ENCODE measurements at regions not wholly inside any gene's neighbourhood (a gene's known extent, or its start where the extent isn't known, plus 50 kb on each side); places are given as distances from the start of the nearest gene placed in this dataset.
"Not testable (repeated sequence)": the region's sequence is repeated elsewhere in the genome, so short reads cannot be mapped to it uniquely, and the experiment has no call there.

DNA sequence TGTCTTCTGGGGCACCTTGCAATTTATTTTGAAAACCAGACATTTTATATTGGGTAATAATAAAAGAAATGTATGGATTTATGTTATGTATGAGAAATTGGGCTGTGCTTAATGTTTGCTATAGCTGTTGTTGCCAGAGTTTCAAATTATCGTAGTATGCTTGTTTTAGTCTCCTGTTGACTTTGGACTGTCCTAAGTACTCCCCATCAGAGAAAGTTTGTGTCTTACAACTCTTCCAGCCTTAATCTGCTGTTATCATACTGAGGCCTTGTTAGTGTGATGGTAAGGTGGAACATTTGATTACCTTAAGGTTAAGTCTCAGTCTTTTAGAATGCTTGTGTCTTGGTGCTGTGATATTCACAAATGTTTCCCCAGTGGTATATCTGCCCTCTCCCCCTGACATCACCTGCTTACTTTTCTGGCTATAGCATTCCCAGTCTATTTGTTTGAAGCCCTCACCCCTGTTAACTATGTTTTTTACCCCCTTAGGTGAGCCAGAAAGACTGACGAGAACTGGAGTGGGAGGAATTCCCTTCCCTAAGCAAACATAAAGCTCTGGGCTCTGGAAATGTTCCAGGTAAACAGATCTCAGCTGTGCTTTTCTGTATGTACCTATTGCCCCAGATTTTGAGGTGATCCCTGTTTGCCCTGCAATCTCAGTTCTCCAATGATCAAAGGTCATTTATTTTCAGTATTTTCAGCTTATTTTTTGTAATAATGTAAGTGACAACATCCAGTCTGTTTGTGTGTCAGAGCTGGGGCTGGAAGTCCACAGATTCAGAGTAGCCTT lies 581.1 kb upstream of the CITED2 start:
- DNase-seq (ENCODE audit: low read depth), result no peak

DNA sequence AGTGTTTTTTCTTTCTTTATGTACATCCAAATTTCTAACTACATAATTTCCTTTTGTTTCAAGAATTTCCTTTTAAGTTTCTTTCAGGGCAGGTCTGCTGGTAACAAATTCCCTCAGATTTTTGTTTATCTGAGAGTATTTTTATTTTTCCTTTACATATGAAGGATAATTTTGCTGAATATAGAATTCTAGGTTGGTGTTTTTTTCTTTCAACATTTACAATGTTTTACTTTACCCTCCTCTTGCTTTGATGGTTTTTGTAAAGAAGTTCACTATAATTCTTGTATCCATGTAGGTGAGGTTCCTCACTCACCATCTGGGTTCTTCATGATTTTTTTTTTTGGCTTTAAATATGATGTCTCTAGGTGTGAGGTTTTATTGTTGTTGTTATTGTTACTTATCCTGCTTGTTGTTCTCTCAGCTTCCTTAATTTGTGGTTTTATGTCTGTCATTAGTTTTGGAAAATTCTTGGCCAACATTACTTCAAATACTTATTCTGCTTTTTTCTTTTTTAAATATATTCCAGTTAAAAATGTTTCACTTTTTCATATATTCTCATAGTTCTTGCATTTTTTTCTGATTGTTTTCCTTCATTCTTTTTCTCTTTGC lies 580.1 kb upstream of the CITED2 start:
- no peak for DNase-seq (ENCODE audit: low read depth)

DNA sequence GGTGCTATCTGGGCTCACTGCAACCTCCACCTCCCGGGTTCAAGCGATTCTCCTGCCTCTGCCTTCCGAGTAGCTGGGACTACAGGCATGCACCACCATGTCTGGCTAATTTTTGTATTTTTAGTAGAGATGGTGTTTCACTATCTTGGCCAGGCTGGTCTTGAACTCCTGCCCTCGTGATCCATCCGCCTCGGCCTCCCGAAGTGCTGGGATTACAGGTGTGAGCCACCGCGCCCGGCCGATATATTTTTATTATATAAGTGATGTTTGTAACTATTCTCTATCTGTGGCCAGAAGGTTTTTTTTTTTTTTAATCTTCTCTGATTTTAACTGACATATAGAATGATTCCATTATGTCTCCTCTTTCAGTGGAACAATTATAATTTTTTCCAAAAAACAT lies 579.3 kb upstream of the CITED2 start:
- not testable (repeated sequence) for DNase-seq (ENCODE audit: low read depth)

DNA sequence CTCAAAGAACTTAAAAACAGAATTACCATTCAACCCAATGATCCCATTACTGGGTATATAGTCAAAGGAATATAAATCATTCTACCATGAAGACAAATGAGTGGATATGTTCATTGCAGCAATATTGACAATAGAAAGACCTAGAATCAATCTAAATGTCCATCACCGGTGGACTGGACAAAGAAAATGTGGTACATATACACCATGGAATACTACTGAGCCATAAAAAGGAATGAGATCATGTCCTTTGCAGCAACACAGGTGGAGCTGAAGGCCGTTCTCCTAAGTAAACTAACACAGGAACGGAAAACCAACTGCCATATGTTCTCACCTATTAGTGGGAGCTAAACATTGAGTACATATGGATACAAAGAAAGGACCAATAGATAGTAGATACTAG lies 576.7 kb upstream of the CITED2 start:
- DNase-seq (ENCODE audit: low read depth), result no peak

DNA sequence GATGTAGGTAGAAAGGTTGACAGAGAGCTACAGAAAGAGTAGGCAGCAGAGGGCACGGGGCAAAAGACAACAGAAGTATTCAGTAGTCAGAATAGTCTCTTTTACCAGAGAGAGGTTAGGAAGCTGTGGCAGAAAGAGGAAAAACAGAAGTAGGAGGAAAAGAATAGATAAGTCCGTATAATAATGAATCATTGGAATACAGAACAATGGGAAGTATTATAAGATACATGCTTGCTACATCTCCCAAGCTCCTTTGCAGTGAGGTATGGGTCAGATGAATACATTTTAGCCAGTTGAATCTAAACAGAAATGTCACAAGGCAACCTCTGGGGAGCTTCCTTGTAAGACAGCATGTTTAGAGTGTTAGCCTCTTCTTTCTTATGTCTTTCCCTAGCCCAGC lies 570.5 kb upstream of the CITED2 start:
- DNase-seq (ENCODE audit: low read depth), result no peak

DNA sequence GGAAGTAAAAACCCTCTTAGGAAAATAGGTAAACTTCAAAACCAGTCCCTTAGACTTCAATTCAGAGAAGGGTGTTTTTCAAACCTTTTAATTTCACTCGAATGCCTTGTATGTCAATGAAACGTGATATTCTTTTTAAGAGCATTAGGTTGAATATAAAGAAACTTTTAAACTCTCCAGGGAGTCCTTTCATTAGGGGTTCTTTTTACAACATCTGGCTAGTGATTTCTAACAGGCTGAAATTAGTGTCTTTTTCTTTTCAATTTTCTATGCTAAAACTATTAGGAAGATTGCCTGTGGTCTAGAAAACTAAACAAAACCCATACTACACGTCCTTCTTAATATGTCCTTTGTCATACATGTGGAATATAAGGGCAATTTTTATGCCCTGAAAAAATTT lies 569.7 kb upstream of the CITED2 start:
- DNase-seq (ENCODE audit: low read depth), result no peak

DNA sequence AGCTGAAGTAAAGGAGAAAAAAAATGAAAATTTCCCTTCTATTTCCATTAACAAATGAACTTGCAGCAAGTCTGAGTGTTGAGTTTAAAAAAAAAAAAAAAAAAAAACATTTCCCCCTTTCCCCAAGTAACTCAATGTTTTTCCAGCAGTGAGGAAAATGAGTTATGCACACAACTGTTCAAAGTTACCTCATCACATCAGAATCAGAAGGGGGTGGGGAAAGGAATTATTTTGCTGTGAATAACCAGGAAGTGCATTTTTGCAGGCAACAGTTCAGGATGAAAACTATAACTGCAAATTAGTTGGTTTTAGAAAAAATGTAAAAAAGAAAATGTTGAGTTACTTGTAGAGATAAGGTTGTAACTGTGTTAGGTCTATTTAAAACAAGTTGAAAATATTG lies 568.9 kb upstream of the CITED2 start:
- no peak for DNase-seq (ENCODE audit: low read depth)

DNA sequence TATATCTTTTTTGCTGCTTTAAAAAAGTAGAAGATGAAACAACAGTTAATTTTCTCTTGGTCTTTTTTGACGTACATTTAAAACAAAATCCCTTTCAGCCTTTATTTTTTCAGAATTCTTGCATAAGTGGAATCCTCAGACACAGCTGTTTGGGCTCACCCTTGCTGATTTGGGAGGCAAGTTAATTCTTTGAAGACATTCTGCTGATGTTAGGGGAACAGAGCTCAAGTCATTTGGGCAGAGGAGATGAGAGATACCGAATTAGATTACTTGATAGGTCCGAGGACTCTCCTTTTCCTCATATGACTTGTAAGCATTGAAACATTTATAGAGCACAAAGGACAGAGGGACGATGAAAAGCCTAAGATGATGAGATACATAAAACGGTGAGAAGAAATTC lies 567.9 kb upstream of the CITED2 start:
- DNase-seq (ENCODE audit: low read depth), result no peak

DNA sequence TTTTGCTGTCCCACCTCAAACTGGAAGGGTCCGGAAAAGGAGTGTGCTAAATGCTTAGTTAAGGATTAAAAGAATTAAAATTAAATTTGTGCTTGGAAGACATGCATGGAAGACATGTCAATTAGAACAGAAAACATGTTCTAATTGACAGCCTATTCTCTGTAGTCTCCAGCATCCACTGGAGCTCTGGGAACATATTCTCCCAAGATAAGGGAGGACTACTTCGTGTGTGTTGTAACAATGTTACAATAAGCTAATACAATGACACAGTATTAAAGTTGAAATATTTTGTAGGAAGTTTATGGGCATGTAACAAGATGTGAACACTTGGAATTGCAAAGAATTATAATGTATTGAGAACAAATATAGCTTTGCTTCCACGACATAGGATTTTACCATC lies 567.4 kb upstream of the CITED2 start:
- DNase-seq (ENCODE audit: low read depth), result no peak

DNA sequence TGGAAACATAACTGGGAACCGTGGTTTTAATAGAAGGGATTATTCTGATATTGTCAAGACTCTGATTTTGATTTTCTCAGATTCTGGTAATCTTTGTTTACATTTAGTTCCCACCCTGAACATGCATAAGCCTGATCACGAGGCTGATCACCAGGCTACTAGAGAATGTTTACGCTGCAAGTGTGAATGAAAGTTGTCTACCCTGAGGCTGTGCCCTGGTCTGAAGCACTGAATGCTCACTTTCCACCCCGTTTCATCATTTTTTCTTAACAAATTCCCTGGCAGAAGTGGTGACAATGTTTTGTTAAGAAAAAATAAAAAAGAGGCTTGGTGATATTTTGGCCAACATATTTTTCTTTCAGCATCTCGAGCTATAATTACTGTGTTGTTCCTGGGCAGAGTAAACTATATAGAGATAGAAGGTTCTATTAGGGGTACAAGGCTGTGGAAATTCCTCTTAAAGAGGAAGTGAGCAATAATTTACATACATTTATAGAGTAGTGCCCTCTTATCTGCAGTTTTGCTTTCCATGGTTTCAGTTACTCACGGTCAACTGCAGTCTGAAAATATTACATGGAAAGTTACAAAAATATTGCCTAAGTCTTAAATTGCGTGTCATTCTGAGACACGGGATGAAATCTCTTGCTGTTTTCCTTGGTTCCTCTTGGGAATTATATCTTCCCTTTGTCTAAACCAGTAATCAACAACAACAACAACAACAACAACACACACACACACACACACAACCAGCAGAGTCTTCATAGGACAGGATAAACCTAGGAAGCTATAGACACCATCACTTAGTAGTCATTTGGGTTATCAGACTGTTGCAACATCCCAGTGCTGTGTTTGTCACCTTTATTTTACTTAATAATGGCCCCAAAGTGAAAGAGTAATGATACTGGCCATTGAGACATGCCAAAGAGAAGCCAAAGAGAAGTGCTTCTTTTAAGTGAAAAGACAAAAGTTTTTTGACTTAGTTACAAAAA lies 566.6 kb upstream of the CITED2 start:
- no peak for DNase-seq (ENCODE audit: low read depth)

DNA sequence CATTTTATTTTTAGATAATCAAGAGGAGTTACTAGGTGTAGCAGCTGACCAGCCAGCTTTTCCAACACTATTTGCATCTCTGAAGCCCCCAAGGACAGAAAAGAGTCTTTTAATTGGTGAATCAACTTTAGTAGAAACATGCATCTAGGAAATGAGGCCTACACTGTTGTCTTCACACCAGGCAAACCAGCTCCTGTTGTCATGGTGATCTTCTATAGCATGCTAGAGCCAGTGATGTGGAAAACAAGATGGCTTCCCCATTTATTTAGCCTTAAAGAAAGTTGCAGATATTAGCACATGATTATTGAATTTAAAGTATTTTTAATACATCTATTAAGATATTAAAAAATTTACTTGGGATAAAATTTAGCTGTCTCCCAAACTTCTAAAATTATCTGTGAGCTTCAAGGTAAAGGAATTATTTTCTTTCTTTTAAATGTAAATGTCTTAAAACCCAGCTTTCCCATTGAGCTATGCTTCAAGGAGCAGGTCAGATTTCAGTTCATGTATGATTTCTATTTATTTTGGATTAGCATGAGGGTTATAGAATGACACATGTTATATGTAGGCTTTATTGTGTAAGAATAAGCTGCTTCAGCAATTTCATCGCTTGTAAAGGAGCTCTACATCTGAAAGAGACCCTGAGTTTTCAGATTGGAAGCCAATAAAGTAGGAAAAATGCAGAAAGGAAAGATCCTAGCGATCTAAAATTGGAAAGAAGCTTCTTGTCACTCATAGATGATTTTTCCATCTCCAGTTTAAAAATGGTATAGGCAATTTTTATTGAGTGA lies 564.9 kb upstream of the CITED2 start:
- no peak for DNase-seq (ENCODE audit: low read depth)

DNA sequence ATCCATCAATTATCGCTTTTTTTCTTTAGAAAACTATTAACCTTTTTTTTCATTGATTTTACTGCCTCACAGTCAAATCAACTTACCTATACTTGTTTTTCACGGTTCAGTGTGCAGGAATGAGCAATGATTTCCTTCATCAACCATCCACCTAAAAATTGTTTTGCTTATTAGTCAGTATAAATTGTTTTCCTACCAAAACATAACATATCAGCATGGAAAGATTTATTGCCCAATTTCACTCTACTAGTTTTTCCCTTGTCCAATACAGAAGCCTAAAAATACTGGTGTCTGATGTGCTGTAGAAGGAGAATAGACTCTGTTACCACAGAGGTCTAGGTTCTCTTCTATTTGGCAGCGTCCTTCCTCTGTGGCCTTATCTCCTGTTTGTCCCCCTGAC lies 558.2 kb upstream of the CITED2 start:
- DNase-seq (ENCODE audit: low read depth), result no peak

DNA sequence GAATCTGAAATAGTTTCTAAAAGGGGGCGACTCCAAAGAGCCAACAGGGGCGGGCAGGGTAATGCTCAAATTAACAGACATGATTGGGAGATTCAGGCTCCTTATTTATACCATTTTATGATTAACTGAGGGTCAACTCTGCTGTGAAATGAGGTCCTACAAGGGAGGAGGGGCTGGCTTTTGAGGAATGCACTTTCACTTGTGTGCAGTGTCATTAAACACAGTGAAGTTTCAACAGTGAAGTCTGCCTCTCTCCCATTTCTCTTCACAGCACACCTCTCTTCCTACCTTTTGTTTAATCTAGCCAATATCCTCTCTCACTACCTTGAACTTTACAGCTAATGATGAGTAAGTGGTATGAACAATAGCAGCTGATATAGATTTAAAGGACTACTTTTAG lies 557.3 kb upstream of the CITED2 start:
- DNase-seq (ENCODE audit: low read depth), result no peak

DNA sequence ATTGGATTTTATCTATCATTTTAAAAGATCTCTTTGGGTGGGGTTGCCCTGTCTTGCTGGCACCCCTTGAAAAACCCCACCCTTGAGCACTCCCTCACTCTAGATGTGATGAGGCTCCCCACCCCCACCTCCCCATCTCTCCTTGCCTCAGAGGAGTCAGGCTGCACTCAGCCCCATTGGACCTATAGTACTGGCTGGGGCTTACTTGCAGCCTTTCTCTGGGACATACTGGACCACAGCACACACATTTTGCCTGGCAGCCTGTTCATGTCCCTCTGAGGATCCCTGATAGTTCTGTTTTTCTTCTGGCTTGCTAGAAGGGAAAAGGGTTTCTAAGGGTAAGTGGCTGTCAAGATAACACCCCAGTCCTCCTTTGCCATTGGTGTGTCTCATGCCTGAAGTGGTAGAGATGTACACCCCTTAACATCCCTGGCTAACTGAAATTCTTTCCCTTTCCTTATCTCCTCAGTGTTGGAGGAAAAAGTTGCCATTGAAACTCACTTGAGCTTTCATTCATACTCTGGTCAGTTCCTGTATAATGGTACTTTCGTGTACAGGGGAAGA lies 553.4 kb upstream of the CITED2 start:
- DNase-seq (ENCODE audit: low read depth), result no peak

DNA sequence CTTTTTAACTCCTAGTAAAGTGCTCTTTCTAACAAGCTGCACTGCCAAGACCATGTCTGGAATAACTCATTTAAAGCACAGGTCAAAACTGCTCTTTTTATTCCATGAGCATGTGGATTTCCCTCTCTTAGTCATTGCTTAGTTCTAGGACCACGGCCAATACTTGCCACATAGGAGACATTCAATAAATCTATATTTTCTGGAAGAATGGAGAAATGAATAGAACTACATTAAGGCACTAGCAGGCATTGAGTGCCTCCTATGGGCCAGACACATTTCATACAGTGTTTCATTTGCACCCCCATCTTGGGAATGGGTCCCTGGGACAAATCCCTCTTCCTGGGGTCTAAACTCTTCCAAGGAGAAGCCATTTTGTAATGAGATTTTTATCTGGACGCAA lies 552.8 kb upstream of the CITED2 start:
- no peak for DNase-seq (ENCODE audit: low read depth)

DNA sequence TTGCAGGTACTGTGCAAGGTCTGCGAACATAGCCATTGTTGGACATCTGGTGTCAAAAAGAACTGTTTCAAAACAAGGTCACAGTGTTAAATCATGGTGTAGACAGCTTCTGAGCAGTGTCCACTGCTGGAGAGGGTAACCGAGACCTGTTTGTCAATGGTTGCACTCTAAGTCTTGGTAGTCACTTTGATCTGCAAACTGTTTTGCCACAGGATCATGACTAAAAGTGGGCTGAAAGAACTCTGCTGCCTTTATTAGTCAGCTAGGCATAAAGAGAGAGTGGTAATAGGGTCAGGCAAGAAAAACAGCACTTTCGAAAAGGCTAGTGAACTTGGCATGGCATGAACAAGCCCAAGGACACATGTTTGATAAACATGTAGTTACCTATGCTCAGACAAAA lies 552.3 kb upstream of the CITED2 start:
- DNase-seq (ENCODE audit: low read depth), result no peak

DNA sequence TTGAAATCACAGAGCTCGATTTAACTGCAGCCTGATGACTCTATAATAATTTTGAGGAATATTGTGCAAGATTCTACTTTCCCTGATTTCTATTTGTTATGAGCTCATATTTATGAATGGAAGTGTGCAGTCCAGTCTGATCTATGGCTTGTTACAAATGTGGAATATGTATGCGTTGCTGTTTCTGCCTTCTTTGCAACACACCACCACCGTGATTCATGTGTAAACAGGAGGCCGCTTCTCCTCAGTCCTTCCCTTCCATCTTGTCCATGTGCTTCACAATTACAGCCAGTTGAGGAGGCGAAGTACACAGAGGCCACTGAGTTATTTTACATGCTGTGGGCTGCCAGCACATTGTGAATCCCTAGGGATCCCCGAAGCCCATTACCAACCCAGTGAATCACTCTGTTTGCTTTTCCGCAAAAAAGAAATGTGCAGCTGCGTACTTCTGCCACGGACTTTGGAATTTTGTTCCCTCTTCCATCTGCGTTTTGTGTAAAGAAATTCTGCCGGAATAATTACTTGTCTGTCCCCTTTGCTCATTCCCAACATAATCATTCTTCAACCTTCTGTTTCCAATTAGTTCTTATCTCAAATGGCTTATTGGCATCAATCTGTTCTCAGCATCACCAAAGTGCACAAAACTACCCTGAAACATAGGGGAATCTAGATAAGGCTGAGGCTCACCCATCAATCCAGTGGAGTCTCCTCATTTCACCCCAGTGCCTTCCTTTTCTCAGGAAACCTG lies 551.6 kb upstream of the CITED2 start:
- no peak for DNase-seq (ENCODE audit: low read depth)

DNA sequence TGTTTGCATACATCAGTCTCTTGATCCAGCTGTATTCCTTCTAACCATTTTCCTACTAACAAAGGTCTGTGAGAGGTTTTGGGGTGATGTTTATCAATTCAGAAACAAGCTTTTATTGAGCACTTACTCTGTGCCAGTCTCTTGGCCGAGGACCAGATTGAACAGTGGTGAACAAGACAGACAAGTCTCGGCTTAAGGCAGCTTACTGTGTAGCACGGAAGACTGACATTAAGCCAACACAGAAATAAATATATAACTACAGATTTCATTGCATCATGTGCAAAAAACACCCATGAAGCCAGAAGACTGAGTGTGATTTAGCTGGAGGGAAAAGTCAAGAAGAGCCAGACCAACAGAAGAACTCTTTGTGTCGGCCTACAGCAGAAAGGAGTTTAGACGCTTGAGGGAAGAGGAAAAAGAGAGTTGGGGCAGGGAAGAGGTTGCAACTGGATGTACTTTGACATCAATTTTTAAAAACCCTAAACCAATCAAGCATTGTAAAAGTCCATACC lies 549.6 kb upstream of the CITED2 start:
- DNase-seq (ENCODE audit: low read depth), result no peak

DNA sequence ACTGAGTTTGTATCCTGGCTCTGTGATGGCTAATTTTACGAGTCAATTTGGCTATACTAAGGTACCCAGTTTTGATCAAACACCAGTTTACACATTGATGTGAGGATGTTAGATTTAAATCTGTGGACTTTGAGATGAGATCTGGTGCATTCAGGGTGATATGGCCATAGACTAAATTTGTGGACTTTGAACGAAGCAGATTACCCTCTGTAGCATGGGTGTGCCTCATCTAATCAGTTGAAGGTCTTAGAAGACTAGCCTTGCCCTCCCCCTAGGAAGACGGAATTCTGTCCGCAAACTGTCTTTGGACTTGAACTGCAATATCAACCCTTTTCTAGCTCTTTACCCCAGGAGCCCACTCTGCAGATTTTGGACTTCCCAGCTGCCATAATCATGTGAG lies 547.8 kb upstream of the CITED2 start:
- no peak for DNase-seq (ENCODE audit: low read depth)

DNA sequence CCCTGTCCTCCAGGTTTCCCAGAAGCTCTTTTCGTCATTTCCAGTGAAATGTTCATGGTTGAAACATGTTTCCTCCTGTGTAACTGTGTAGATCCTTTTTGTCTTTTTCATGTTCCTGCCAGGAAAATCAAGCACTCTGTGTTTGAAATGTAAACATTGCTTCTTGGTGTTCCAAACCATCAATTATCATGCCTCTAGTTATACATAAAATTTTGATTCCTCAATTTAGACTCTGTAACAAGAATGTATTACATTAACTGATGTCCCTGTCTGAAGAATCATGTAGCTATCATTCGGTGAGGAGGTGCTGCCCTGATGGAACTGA lies 546.3 kb upstream of the CITED2 start:
- DNase-seq (ENCODE audit: low read depth), result no peak
